NCI-H510A treated with DMSO at 0.1 percent for 48 hours (cell line): ENCODE measurements at regions not wholly inside any gene's neighbourhood (a gene's known extent, or its start where the extent isn't known, plus 50 kb on each side); places are given as distances from the start of the nearest gene placed in this dataset.
"Not testable (repeated sequence)": the region's sequence is repeated elsewhere in the genome, so short reads cannot be mapped to it uniquely, and the experiment has no call there.

Source experiments
- DNase-seq: peaks from one replicate; lab custom pipeline; 2025; lab: John Stamatoyannopoulos, UW

GRCh38 chr12:29957835-29958234 is 174.1 kb upstream of the TMTC1 start:
- DNase-seq: no peak

GRCh38 chr12:29945904-29946303 is 162.2 kb upstream of the TMTC1 start:
- DNase-seq: no peak

GRCh38 chr12:29944269-29945000 is 160.7 kb upstream of the TMTC1 start:
- no peak for DNase-seq

GRCh38 chr12:29943683-29944082 is 159.9 kb upstream of the TMTC1 start:
- DNase-seq: no peak

GRCh38 chr12:29940811-29941210 is 157.1 kb upstream of the TMTC1 start:
- DNase-seq: no peak

GRCh38 chr12:29930503-29930902 is 146.8 kb upstream of the TMTC1 start:
- DNase-seq: no peak

- DNase-seq: no peak
Observed at GRCh38 chr12:29929295-29929694, 145.6 kb upstream of the TMTC1 start.

- DNase-seq: no peak
Observed at GRCh38 chr12:29921307-29921706, 137.6 kb upstream of the TMTC1 start.

- DNase-seq: no peak
Observed at GRCh38 chr12:29908157-29908556, 124.4 kb upstream of the TMTC1 start.

- DNase-seq: no peak
Observed at GRCh38 chr12:29907461-29907860, 123.7 kb upstream of the TMTC1 start.

- no peak for DNase-seq
Observed at GRCh38 chr12:29902043-29902442, 118.3 kb upstream of the TMTC1 start.

GRCh38 chr12:29901585-29901984 is 117.8 kb upstream of the TMTC1 start:
- DNase-seq: no peak

GRCh38 chr12:29899212-29899931 is 115.6 kb upstream of the TMTC1 start:
- no peak for DNase-seq

- DNase-seq: no peak
Observed at GRCh38 chr12:29895966-29896365, 112.2 kb upstream of the TMTC1 start.

- no peak for DNase-seq
Observed at GRCh38 chr12:29893002-29893401, 109.3 kb upstream of the TMTC1 start.

GRCh38 chr12:29891792-29892191 is 108.0 kb upstream of the TMTC1 start:
- DNase-seq: no peak

- DNase-seq: no peak
Observed at GRCh38 chr12:29889737-29890136, 106.0 kb upstream of the TMTC1 start.

- DNase-seq: no peak
Observed at GRCh38 chr12:29888777-29889176, 105.0 kb upstream of the TMTC1 start.

- DNase-seq: not testable (repeated sequence)
Observed at GRCh38 chr12:29884957-29885356, 101.2 kb upstream of the TMTC1 start.

GRCh38 chr12:29883941-29884554 is 100.3 kb upstream of the TMTC1 start:
- no peak for DNase-seq

GRCh38 chr12:29883525-29883924 is 99.8 kb upstream of the TMTC1 start:
- no peak for DNase-seq

- no peak for DNase-seq
Observed at GRCh38 chr12:29882846-29883245, 99.1 kb upstream of the TMTC1 start.

GRCh38 chr12:29880987-29881386 is 97.2 kb upstream of the TMTC1 start:
- no peak for DNase-seq
